ENCODE measurements at regions not wholly inside any gene's neighbourhood (a gene's known extent, or its start where the extent isn't known, plus 50 kb on each side); places are given as distances from the start of the nearest gene placed in this dataset.

- no peak overlapping the region for H3K9ac ChIP-seq (ENCODE audit: insufficient read length)
- no peak overlapping the region for H3K27ac ChIP-seq
- H3K36me3 ChIP-seq (ENCODE audit: insufficient read depth, low read length): no peaks in the 10 kb centered on the region
- H3K4me3 ChIP-seq: no peak overlapping the region
- H3K9me3 ChIP-seq (ENCODE audit: low read depth, low read length): no peaks in the 10 kb centered on the region
- no peak for DNase-seq (ENCODE audit: low read depth, low spot score)
- TF ChIP-seq POLR2AphosphoS5 (IDR thresholded peaks at IDR 0.05; ENCODE audit: borderline replicate concordance, low read depth, low read length) (no peak), FOXP2 (optimal IDR thresholded peaks at IDR 0.05; ENCODE audit: control extremely low read depth, extremely low read length, insufficient read depth) (no peak), EZH2 (IDR thresholded peaks at IDR 0.05) (no peak)
These were observed 84.9 kb upstream of the HPCAL1 start for GRCh38 chr2:10217489-10218435.

- Histone ChIP-seq H3K4me3 (no peak overlapping the region), H3K27ac (no peak overlapping the region), H3K9ac (ENCODE audit: insufficient read length) (no peak overlapping the region), H3K36me3 (ENCODE audit: insufficient read depth, low read length) (no peaks in the 10 kb centered on the region), H3K9me3 (ENCODE audit: low read depth, low read length) (no peaks in the 10 kb centered on the region)
- TF ChIP-seq FOXP2 (optimal IDR thresholded peaks at IDR 0.05; ENCODE audit: control extremely low read depth, extremely low read length, insufficient read depth): no peak
- no peak for TF ChIP-seq EZH2 (IDR thresholded peaks at IDR 0.05)
- TF ChIP-seq POLR2AphosphoS5 (IDR thresholded peaks at IDR 0.05; ENCODE audit: borderline replicate concordance, low read depth, low read length): no peak
- DNase-seq (ENCODE audit: low read depth, low spot score): no peak
These were observed 82.4 kb upstream of the HPCAL1 start for GRCh38 chr2:10220045-10220901.

- H3K9ac ChIP-seq (ENCODE audit: insufficient read length): no peak overlapping the region
- no peak for DNase-seq (ENCODE audit: low read depth, low spot score)
- no peaks in the 10 kb centered on the region for H3K9me3 ChIP-seq (ENCODE audit: low read depth, low read length)
- H3K4me3 ChIP-seq: no peak overlapping the region
- no peaks in the 10 kb centered on the region for H3K36me3 ChIP-seq (ENCODE audit: insufficient read depth, low read length)
- TF ChIP-seq POLR2AphosphoS5 (IDR thresholded peaks at IDR 0.05; ENCODE audit: borderline replicate concordance, low read depth, low read length): no peak
- no peak for TF ChIP-seq FOXP2 (optimal IDR thresholded peaks at IDR 0.05; ENCODE audit: control extremely low read depth, extremely low read length, insufficient read depth)
- no peak for TF ChIP-seq EZH2 (IDR thresholded peaks at IDR 0.05)
- H3K27ac ChIP-seq: no peak overlapping the region
These were observed 81.8 kb upstream of the HPCAL1 start for GRCh38 chr2:10220902-10221391.

- DNase-seq (ENCODE audit: low read depth, low spot score): no peak
- Histone ChIP-seq H3K9me3 (ENCODE audit: low read depth, low read length) (no peaks in the 10 kb centered on the region), H3K27ac (no peak overlapping the region), H3K9ac (ENCODE audit: insufficient read length) (no peak overlapping the region), H3K4me3 (no peak overlapping the region), H3K36me3 (ENCODE audit: insufficient read depth, low read length) (no peaks in the 10 kb centered on the region)
- TF ChIP-seq EZH2 (IDR thresholded peaks at IDR 0.05): no peak
- TF ChIP-seq FOXP2 (optimal IDR thresholded peaks at IDR 0.05; ENCODE audit: control extremely low read depth, extremely low read length, insufficient read depth): no peak
- no peak for TF ChIP-seq POLR2AphosphoS5 (IDR thresholded peaks at IDR 0.05; ENCODE audit: borderline replicate concordance, low read depth, low read length)
These were observed 81.3 kb upstream of the HPCAL1 start for GRCh38 chr2:10221443-10221842.

- no peaks in the 10 kb centered on the region for H3K9me3 ChIP-seq (ENCODE audit: low read depth, low read length)
- no peaks in the 10 kb centered on the region for H3K36me3 ChIP-seq (ENCODE audit: insufficient read depth, low read length)
- TF ChIP-seq FOXP2 (optimal IDR thresholded peaks at IDR 0.05; ENCODE audit: control extremely low read depth, extremely low read length, insufficient read depth) (no peak), POLR2AphosphoS5 (IDR thresholded peaks at IDR 0.05; ENCODE audit: borderline replicate concordance, low read depth, low read length) (no peak), EZH2 (IDR thresholded peaks at IDR 0.05) (no peak)
- no peak overlapping the region for H3K27ac ChIP-seq
- DNase-seq (ENCODE audit: low read depth, low spot score): no peak
- no peak overlapping the region for H3K9ac ChIP-seq (ENCODE audit: insufficient read length)
- H3K4me3 ChIP-seq: no peak overlapping the region
These were observed 80.5 kb upstream of the HPCAL1 start for GRCh38 chr2:10221976-10222870.

- TF ChIP-seq POLR2AphosphoS5 (IDR thresholded peaks at IDR 0.05; ENCODE audit: borderline replicate concordance, low read depth, low read length) (no peak), FOXP2 (optimal IDR thresholded peaks at IDR 0.05; ENCODE audit: control extremely low read depth, extremely low read length, insufficient read depth) (no peak), EZH2 (IDR thresholded peaks at IDR 0.05) (no peak)
- no peak overlapping the region for H3K9ac ChIP-seq (ENCODE audit: insufficient read length)
- no peaks in the 10 kb centered on the region for H3K36me3 ChIP-seq (ENCODE audit: insufficient read depth, low read length)
- no peak overlapping the region for H3K27ac ChIP-seq
- no peak overlapping the region for H3K4me3 ChIP-seq
- DNase-seq (ENCODE audit: low read depth, low spot score): no peak
- no peaks in the 10 kb centered on the region for H3K9me3 ChIP-seq (ENCODE audit: low read depth, low read length)
These were observed 79.2 kb upstream of the HPCAL1 start for GRCh38 chr2:10223471-10223870.

DNA sequence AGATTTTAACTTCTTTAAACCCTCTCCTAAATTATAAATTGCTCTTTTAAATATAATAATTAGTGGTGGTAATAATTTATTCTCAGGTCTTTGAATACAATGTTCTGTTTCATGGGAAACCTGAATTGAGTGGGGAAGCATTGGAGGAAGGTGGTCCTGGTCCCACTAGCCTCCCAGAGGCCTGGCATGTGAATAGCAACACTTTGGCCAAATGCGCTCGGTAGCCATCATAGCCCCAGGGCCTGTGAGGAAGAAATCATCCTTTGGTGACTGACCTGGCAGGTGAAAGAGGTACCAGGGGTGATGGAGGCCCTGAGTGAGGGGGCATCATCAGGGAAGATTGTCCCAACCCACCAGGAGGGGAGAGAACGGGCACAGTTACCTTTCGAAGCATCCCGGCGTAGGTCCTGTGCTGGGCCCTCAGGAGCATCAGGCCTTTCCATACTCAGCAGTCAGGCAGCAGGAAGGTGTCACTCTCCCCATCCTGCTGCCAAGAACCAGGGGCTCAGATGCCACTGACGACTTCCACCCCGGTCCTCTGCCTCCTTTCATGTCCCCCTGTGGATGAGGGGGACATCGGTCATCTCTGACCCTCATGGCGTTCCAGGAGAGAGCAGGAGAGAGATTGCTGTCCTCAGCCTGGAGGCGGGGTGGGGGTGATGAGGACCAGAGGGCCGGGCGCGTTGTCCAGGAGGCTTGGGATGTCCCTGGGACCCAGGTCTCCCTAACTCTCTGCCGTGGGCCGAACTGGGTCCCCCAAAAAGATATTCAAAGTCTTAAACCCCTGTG, 78.6 kb upstream of the HPCAL1 start:
- H3K9me3 ChIP-seq (ENCODE audit: low read depth, low read length): no peaks in the 10 kb centered on the region
- no peak overlapping the region for H3K4me3 ChIP-seq
- DNase-seq (ENCODE audit: low read depth, low spot score): no peak
- TF ChIP-seq FOXP2 (optimal IDR thresholded peaks at IDR 0.05; ENCODE audit: control extremely low read depth, extremely low read length, insufficient read depth) (no peak), POLR2AphosphoS5 (IDR thresholded peaks at IDR 0.05; ENCODE audit: borderline replicate concordance, low read depth, low read length) (no peak), EZH2 (IDR thresholded peaks at IDR 0.05) (no peak)
- H3K27ac ChIP-seq: no peak overlapping the region
- no peak overlapping the region for H3K9ac ChIP-seq (ENCODE audit: insufficient read length)
- no peaks in the 10 kb centered on the region for H3K36me3 ChIP-seq (ENCODE audit: insufficient read depth, low read length)

Measured in SK-N-MC (cell line).